ENCODE measurements at regions not wholly inside any gene's neighbourhood (a gene's known extent, or its start where the extent isn't known, plus 50 kb on each side); places are given as distances from the start of the nearest gene placed in this dataset.

DNA sequence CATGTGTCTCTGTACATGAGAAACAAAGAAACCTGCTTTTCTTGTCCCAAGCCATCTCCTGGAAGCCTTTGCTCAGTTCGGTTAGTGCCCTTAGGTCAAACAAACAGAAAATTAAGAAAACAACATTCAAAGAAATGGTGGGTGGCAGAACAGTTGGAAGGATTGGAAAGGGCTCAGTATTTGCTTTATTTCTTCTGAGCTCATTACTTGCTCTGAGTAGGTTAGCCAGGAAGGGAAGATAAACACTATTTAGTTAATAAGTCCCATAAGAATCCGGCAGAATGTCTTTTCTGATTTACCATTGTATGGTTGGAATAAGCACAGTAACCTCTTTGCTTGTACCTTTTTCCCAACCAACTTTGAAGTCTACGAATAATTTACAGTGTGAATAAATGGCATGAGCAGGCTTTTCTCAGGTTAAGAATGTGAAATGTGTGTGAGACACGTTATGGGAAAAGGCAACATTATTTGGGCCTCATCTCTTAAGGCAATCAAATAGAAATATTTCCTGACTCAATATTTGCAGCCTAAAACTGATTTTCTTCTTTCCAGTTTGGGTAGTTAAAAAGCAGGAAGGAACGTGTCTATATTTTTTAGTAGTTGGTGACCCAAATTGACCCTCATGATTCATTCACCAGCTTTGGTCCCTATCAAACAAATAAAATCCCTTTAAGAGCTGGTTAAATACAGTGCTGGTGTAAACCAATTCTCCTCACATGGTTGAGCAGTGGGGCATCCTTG is 158.5 kb downstream of the DKK1 start:
- no peak overlapping the region for H3K27ac ChIP-seq (ENCODE audit: low read length)
- H3K4me3 ChIP-seq (ENCODE audit: low read length), result no peak overlapping the region

GRCh38 chr10:52474265-52474664 is 160.2 kb downstream of the DKK1 start:
- H3K36me3 ChIP-seq (ENCODE audit: insufficient read depth, low read length), result no peaks in the 10 kb centered on the region
- no peak overlapping the region for H2AFZ ChIP-seq (ENCODE audit: low read length)
- H3K27ac ChIP-seq (ENCODE audit: low read length), result no peak overlapping the region
- no peaks in the 10 kb centered on the region for H3K4me1 ChIP-seq (ENCODE audit: low read length)
- no peak for DNase-seq
- no peaks in the 10 kb centered on the region for H3K9me2 ChIP-seq (replicated peaks; ENCODE audit: insufficient read depth, low read length)
- H3K4me3 ChIP-seq (ENCODE audit: low read length), result no peak overlapping the region
- no peak overlapping the region for H3K4me2 ChIP-seq (ENCODE audit: low read depth, low read length, poor library complexity, severe bottlenecking)
- H3K79me2 ChIP-seq (ENCODE audit: low read length), result no peaks in the 10 kb centered on the region
- H3K9ac ChIP-seq (ENCODE audit: low read length), result no peak overlapping the region
- peaks cover 19% of the 10 kb centered on the region for H3K9me3 ChIP-seq (ENCODE audit: low read length)
- H3K27me3 ChIP-seq (ENCODE audit: low read length), result no peaks in the 10 kb centered on the region
- no peaks in the 10 kb centered on the region for H4K20me1 ChIP-seq (ENCODE audit: insufficient read depth, low read depth, low read length)

More for the DNA sequence above, 158.5 kb downstream of the DKK1 start:
- Histone ChIP-seq H3K36me3 (ENCODE audit: insufficient read depth, low read length) (no peaks in the 10 kb centered on the region), H3K27me3 (ENCODE audit: low read length) (no peaks in the 10 kb centered on the region), H3K9ac (ENCODE audit: low read length) (no peak overlapping the region), H3K79me2 (ENCODE audit: low read length) (no peaks in the 10 kb centered on the region), H3K4me2 (ENCODE audit: low read depth, low read length, poor library complexity, severe bottlenecking) (no peak overlapping the region), H3K4me1 (ENCODE audit: low read length) (no peaks in the 10 kb centered on the region), H2AFZ (ENCODE audit: low read length) (no peak overlapping the region), H4K20me1 (ENCODE audit: insufficient read depth, low read depth, low read length) (no peaks in the 10 kb centered on the region), H3K9me2 (replicated peaks; ENCODE audit: insufficient read depth, low read length) (no peaks in the 10 kb centered on the region), H3K9me3 (ENCODE audit: low read length) (peaks cover 30% of the 10 kb centered on the region)
- DNase-seq, result no peak

GRCh38 chr10:52477305-52477704 is 163.2 kb downstream of the DKK1 start:
- Histone ChIP-seq H3K9me2 (replicated peaks; ENCODE audit: insufficient read depth, low read length) (no peaks in the 10 kb centered on the region), H3K9me3 (ENCODE audit: low read length) (peaks cover 12% of the 10 kb centered on the region), H4K20me1 (ENCODE audit: insufficient read depth, low read depth, low read length) (no peaks in the 10 kb centered on the region), H3K4me3 (ENCODE audit: low read length) (no peak overlapping the region), H3K79me2 (ENCODE audit: low read length) (no peaks in the 10 kb centered on the region), H3K36me3 (ENCODE audit: insufficient read depth, low read length) (no peaks in the 10 kb centered on the region), H3K4me1 (ENCODE audit: low read length) (no peaks in the 10 kb centered on the region), H3K9ac (ENCODE audit: low read length) (no peak overlapping the region), H3K27ac (ENCODE audit: low read length) (no peak overlapping the region), H3K27me3 (ENCODE audit: low read length) (no peaks in the 10 kb centered on the region), H2AFZ (ENCODE audit: low read length) (no peak overlapping the region), H3K4me2 (ENCODE audit: low read depth, low read length, poor library complexity, severe bottlenecking) (no peak overlapping the region)
- no peak for DNase-seq

GRCh38 chr10:52479567-52479966 is 165.5 kb downstream of the DKK1 start:
- H3K4me1 ChIP-seq (ENCODE audit: low read length), result no peaks in the 10 kb centered on the region
- peaks cover 4% of the 10 kb centered on the region; the same call in 1 of the 2 replicates for H3K9me3 ChIP-seq (ENCODE audit: low read length)
- no peak overlapping the region for H3K27ac ChIP-seq (ENCODE audit: low read length)
- H3K4me2 ChIP-seq (ENCODE audit: low read depth, low read length, poor library complexity, severe bottlenecking), result no peak overlapping the region
- DNase-seq, result no peak
- no peak overlapping the region for H2AFZ ChIP-seq (ENCODE audit: low read length)
- H3K4me3 ChIP-seq (ENCODE audit: low read length), result no peak overlapping the region
- H3K9ac ChIP-seq (ENCODE audit: low read length), result no peak overlapping the region
- H3K27me3 ChIP-seq (ENCODE audit: low read length), result no peaks in the 10 kb centered on the region
- H3K79me2 ChIP-seq (ENCODE audit: low read length), result no peaks in the 10 kb centered on the region
- no peaks in the 10 kb centered on the region for H3K36me3 ChIP-seq (ENCODE audit: insufficient read depth, low read length)
- no peaks in the 10 kb centered on the region for H3K9me2 ChIP-seq (replicated peaks; ENCODE audit: insufficient read depth, low read length)
- H4K20me1 ChIP-seq (ENCODE audit: insufficient read depth, low read depth, low read length), result no peaks in the 10 kb centered on the region

DNA sequence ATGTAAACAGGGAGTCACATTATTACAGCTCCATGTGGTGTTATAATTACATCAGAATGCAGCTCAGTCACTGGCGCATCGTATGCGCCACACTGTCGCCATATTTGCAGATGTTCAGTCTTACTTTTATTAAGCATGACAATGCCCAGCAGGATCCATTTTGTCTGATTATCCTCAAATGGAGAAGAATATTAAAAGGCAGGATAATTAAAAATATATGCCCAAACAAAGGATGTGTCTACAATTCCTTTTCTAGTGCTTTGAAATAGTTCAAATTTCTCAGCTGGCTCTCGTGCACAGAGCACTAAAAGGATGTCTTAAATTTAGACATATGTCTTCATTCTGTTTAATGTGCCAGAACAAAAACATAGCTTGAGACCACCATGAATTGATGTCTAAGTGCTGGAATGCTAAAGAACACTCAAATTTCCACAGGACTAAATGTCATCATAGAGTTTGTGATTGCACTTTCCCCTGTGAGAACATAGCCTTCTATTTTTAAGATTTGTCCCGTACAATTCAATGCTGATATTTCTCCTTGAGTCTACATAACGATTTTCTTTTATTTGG is 168.0 kb downstream of the DKK1 start:
- no peaks in the 10 kb centered on the region for H3K79me2 ChIP-seq (ENCODE audit: low read length)
- no peak overlapping the region for H3K4me3 ChIP-seq (ENCODE audit: low read length)
- H3K9me2 ChIP-seq (replicated peaks; ENCODE audit: insufficient read depth, low read length), result no peaks in the 10 kb centered on the region
- H3K27ac ChIP-seq (ENCODE audit: low read length), result no peak overlapping the region
- H3K27me3 ChIP-seq (ENCODE audit: low read length), result no peaks in the 10 kb centered on the region
- no peaks in the 10 kb centered on the region for H4K20me1 ChIP-seq (ENCODE audit: insufficient read depth, low read depth, low read length)
- no peaks in the 10 kb centered on the region for H3K9me3 ChIP-seq (ENCODE audit: low read length)
- DNase-seq, result no peak
- H3K36me3 ChIP-seq (ENCODE audit: insufficient read depth, low read length), result no peaks in the 10 kb centered on the region
- no peak overlapping the region for H3K4me2 ChIP-seq (ENCODE audit: low read depth, low read length, poor library complexity, severe bottlenecking)
- H3K4me1 ChIP-seq (ENCODE audit: low read length), result no peaks in the 10 kb centered on the region
- no peak overlapping the region for H3K9ac ChIP-seq (ENCODE audit: low read length)
- no peak overlapping the region for H2AFZ ChIP-seq (ENCODE audit: low read length)

DNA sequence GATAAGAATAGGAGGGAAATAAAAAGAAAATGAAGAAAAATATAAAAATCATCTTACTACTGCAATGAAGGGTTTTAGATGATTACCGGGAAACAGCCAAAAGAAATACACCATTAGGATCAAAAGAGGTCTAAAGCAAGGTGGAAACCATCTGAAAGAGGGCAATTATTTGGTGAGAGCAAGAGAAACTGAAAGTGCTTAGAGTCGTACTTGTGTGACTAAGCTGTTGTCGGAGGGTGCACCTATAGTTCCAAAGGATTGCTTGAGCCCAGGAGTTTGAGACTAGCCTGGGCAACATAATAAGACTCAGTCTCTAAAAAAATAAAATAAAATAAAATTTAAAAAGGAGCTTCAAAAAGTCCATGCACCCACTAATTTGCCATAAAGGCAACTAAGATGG is 169.5 kb downstream of the DKK1 start:
- no peaks in the 10 kb centered on the region for H3K79me2 ChIP-seq (ENCODE audit: low read length)
- H3K9me2 ChIP-seq (replicated peaks; ENCODE audit: insufficient read depth, low read length), result no peaks in the 10 kb centered on the region
- H3K4me2 ChIP-seq (ENCODE audit: low read depth, low read length, poor library complexity, severe bottlenecking), result no peak overlapping the region
- H4K20me1 ChIP-seq (ENCODE audit: insufficient read depth, low read depth, low read length), result no peaks in the 10 kb centered on the region
- no peak overlapping the region for H3K27ac ChIP-seq (ENCODE audit: low read length)
- no peaks in the 10 kb centered on the region for H3K4me1 ChIP-seq (ENCODE audit: low read length)
- H3K36me3 ChIP-seq (ENCODE audit: insufficient read depth, low read length), result no peaks in the 10 kb centered on the region
- no peak overlapping the region for H2AFZ ChIP-seq (ENCODE audit: low read length)
- no peaks in the 10 kb centered on the region for H3K9me3 ChIP-seq (ENCODE audit: low read length)
- H3K27me3 ChIP-seq (ENCODE audit: low read length), result no peaks in the 10 kb centered on the region
- H3K4me3 ChIP-seq (ENCODE audit: low read length), result no peak overlapping the region
- H3K9ac ChIP-seq (ENCODE audit: low read length), result no peak overlapping the region
- DNase-seq, result no peak

- Histone ChIP-seq H3K4me2 (ENCODE audit: low read depth, low read length, poor library complexity, severe bottlenecking) (no peak overlapping the region), H3K27ac (ENCODE audit: low read length) (no peak overlapping the region), H3K4me1 (ENCODE audit: low read length) (no peaks in the 10 kb centered on the region), H3K4me3 (ENCODE audit: low read length) (no peak overlapping the region), H4K20me1 (ENCODE audit: insufficient read depth, low read depth, low read length) (no peaks in the 10 kb centered on the region), H3K79me2 (ENCODE audit: low read length) (no peaks in the 10 kb centered on the region), H3K27me3 (ENCODE audit: low read length) (no peaks in the 10 kb centered on the region), H3K9me3 (ENCODE audit: low read length) (no peaks in the 10 kb centered on the region), H3K36me3 (ENCODE audit: insufficient read depth, low read length) (no peaks in the 10 kb centered on the region), H2AFZ (ENCODE audit: low read length) (no peak overlapping the region), H3K9me2 (replicated peaks; ENCODE audit: insufficient read depth, low read length) (no peaks in the 10 kb centered on the region), H3K9ac (ENCODE audit: low read length) (no peak overlapping the region)
- DNase-seq, result no peak
Observed at GRCh38 chr10:52484206-52485065, 170.4 kb downstream of the DKK1 start.

GRCh38 chr10:52485462-52485861 is 171.4 kb downstream of the DKK1 start:
- no peak overlapping the region for H3K9ac ChIP-seq (ENCODE audit: low read length)

More at GRCh38 chr10:52485462-52485861, 171.4 kb downstream of the DKK1 start:
- Histone ChIP-seq H3K27ac (ENCODE audit: low read length) (no peak overlapping the region), H4K20me1 (ENCODE audit: insufficient read depth, low read depth, low read length) (no peaks in the 10 kb centered on the region), H3K27me3 (ENCODE audit: low read length) (no peaks in the 10 kb centered on the region), H3K79me2 (ENCODE audit: low read length) (no peaks in the 10 kb centered on the region), H3K9me2 (replicated peaks; ENCODE audit: insufficient read depth, low read length) (no peaks in the 10 kb centered on the region), H3K4me1 (ENCODE audit: low read length) (no peaks in the 10 kb centered on the region), H2AFZ (ENCODE audit: low read length) (no peak overlapping the region), H3K9me3 (ENCODE audit: low read length) (no peaks in the 10 kb centered on the region), H3K4me3 (ENCODE audit: low read length) (no peak overlapping the region), H3K36me3 (ENCODE audit: insufficient read depth, low read length) (no peaks in the 10 kb centered on the region), H3K4me2 (ENCODE audit: low read depth, low read length, poor library complexity, severe bottlenecking) (no peak overlapping the region)
- DNase-seq, result no peak
